Loucy (cell line): ENCODE measurements at regions not wholly inside any gene's neighbourhood (a gene's known extent, or its start where the extent isn't known, plus 50 kb on each side); places are given as distances from the start of the nearest gene placed in this dataset.

Source experiments
- H2AFZ ChIP-seq: fragments of 200-600 bp; sonication (generic); 2 replicates; pipeline ENCODE4 v1.6.0; 2016; ENCODE audit warnings: antibody characterized with exemption, mild to moderate bottlenecking, low read length, moderate library complexity
- H3F3A ChIP-seq: fragments of 200-600 bp; 2 replicates; pipeline ENCODE4 v1.6.0; 2016; ENCODE audit warnings: antibody characterized with exemption, low read depth, mild to moderate bottlenecking
- H3K27me3 ChIP-seq: fragments of 200-600 bp; sonication (generic); 2 replicates; pipeline ENCODE4 v1.6.1; 2014; ENCODE audit warnings: low read length, mild to moderate bottlenecking; ENCODE audit not compliant: insufficient read depth, poor library complexity, severe bottlenecking
- H3K36me3 ChIP-seq: fragments of 200-600 bp; sonication (generic); 2 replicates; pipeline ENCODE4 v1.6.1; 2016; ENCODE audit warnings: low read length; ENCODE audit not compliant: insufficient read depth
- H3K4me1 ChIP-seq: fragments of 200-600 bp; sonication (generic); 2 replicates; pipeline ENCODE4 v1.5.1; 2014; ENCODE audit warnings: low read length, mild to moderate bottlenecking; ENCODE audit not compliant: insufficient read depth, poor library complexity, severe bottlenecking
- H3K4me2 ChIP-seq: fragments of 200-600 bp; sonication (generic); 2 replicates; pipeline ENCODE4 v1.6.0; 2014; ENCODE audit warnings: antibody characterized with exemption, low read length, low read depth, mild to moderate bottlenecking; ENCODE audit not compliant: poor library complexity, severe bottlenecking
- H3K4me3 ChIP-seq: fragments of 200-600 bp; sonication (generic); 2 replicates; pipeline ENCODE4 v1.5.1; 2014; ENCODE audit warnings: low read length, mild to moderate bottlenecking, mixed read lengths; ENCODE audit not compliant: poor library complexity, severe bottlenecking
- H3K79me2 ChIP-seq: fragments of 200-600 bp; sonication (generic); 2 replicates; pipeline ENCODE4 v1.6.1; 2014; ENCODE audit warnings: low read length; ENCODE audit not compliant: insufficient read depth
- H3K9ac ChIP-seq: fragments of 200-600 bp; sonication (generic); 2 replicates; pipeline ENCODE4 v1.6.0; 2014; ENCODE audit warnings: mild to moderate bottlenecking, low read depth, low read length, moderate library complexity; ENCODE audit not compliant: poor library complexity, severe bottlenecking
- H3K9me2 ChIP-seq: fragments of 200-600 bp; sonication (generic); replicated peaks from 2 replicates; pipeline ENCODE4 v1.6.1; 2016; ENCODE audit warnings: low read depth, low read length, mixed read lengths
- H3K9me3 ChIP-seq: fragments of 200-600 bp; sonication (generic); 2 replicates; pipeline ENCODE4 v1.6.1; 2014; ENCODE audit warnings: mild to moderate bottlenecking, antibody characterized with exemption, low read length, low read depth; ENCODE audit not compliant: insufficient read depth
- H4K20me1 ChIP-seq: fragments of 200-600 bp; sonication (generic); 2 replicates; pipeline ENCODE4 v1.6.0; 2014; ENCODE audit warnings: antibody characterized with exemption, low read length, mild to moderate bottlenecking; ENCODE audit not compliant: insufficient read depth, poor library complexity, severe bottlenecking
- CTCF ChIP-seq: fragments of 200-600 bp; sonication (generic); conservative IDR thresholded peaks from 2 replicates; pipeline ENCODE4 v1.5.1; 2014; ENCODE audit warnings: mild to moderate bottlenecking, antibody characterized with exemption, low read length
- EZH2phosphoT487 ChIP-seq: fragments of 200-600 bp; IDR thresholded peaks from 2 replicates; pipeline ENCODE4 v1.6.1; 2018; ENCODE audit warnings: antibody characterized with exemption, mild to moderate bottlenecking, moderate library complexity, borderline replicate concordance

DNA sequence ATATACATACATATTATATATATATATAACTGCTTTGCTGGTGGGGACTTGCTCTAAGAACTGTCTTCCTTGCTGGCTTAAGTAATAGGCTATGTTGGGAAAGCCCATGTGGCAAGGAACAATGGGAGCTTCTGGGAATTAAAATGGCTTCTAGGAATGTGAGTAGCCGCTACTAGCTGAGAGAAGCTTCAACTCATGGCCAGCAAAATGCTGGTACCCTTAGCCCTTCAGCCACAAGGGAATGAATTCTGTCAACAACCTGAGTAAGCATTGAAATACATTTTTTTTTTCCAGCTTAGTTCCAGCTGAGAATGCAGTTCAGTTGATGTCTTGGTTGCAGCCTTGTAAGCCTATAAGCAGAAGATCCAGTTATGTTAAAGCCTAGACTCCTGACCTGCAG lies 911.7 kb upstream of the MAP3K7 start:
- Histone ChIP-seq H3K4me3 (no peak overlapping the region), H3F3A (no peaks in the 10 kb centered on the region)
- TF ChIP-seq CTCF (no peak), EZH2phosphoT487 (no peak)

DNA sequence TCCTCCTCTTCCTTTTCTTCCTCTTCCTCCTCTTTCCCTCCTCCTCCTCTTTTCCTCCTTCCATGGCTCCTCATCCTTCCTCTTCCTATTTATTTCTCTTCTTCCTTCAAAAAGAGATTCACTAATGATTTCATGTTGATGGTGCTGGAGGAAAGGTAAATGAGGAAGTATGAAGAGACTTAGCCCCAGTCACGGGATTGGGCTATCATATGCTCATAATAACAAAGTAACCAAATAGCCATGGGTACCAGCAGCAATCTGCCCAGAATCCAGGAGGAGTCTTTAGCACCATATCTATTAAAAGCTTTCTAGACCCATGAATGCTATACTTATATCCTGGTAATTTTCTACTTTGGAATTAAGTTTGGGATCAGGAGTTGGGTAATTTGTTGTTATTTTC lies 910.9 kb upstream of the MAP3K7 start:
- no peak overlapping the region for H3K4me2 ChIP-seq
- no peak overlapping the region for H3K9ac ChIP-seq
- H3K79me2 ChIP-seq, result no peaks in the 10 kb centered on the region
- no peak for TF ChIP-seq CTCF
- no peak for TF ChIP-seq EZH2phosphoT487
- H3F3A ChIP-seq, result no peaks in the 10 kb centered on the region
- H4K20me1 ChIP-seq, result no peaks in the 10 kb centered on the region
- no peaks in the 10 kb centered on the region for H3K27me3 ChIP-seq
- H3K9me2 ChIP-seq, result no peaks in the 10 kb centered on the region
- no peaks in the 10 kb centered on the region for H3K9me3 ChIP-seq
- H3K4me3 ChIP-seq, result no peak overlapping the region
- H2AFZ ChIP-seq, result no peak overlapping the region
- H3K36me3 ChIP-seq, result no peaks in the 10 kb centered on the region
- no peaks in the 10 kb centered on the region for H3K4me1 ChIP-seq

More for the DNA sequence above, 911.7 kb upstream of the MAP3K7 start:
- Histone ChIP-seq H3K4me1 (no peaks in the 10 kb centered on the region), H3K27me3 (no peaks in the 10 kb centered on the region), H2AFZ (no peak overlapping the region), H3K79me2 (no peaks in the 10 kb centered on the region), H3K9ac (no peak overlapping the region), H3K36me3 (no peaks in the 10 kb centered on the region), H4K20me1 (no peaks in the 10 kb centered on the region), H3K4me2 (no peak overlapping the region), H3K9me2 (no peaks in the 10 kb centered on the region), H3K9me3 (no peaks in the 10 kb centered on the region)

GRCh38 chr6:91490671-91491301 lies 903.9 kb upstream of the MAP3K7 start:
- H3K79me2 ChIP-seq, result no peaks in the 10 kb centered on the region
- H3K9me2 ChIP-seq, result no peaks in the 10 kb centered on the region
- no peak for TF ChIP-seq CTCF
- no peak for TF ChIP-seq EZH2phosphoT487
- no peaks in the 10 kb centered on the region for H3K27me3 ChIP-seq
- H3F3A ChIP-seq, result no peaks in the 10 kb centered on the region
- H3K9me3 ChIP-seq, result no peaks in the 10 kb centered on the region
- no peaks in the 10 kb centered on the region for H3K4me1 ChIP-seq
- no peak overlapping the region for H3K4me2 ChIP-seq
- H4K20me1 ChIP-seq, result no peaks in the 10 kb centered on the region
- no peaks in the 10 kb centered on the region for H3K36me3 ChIP-seq
- H3K9ac ChIP-seq, result no peak overlapping the region
- H2AFZ ChIP-seq, result no peak overlapping the region
- no peak overlapping the region for H3K4me3 ChIP-seq
